H9 (cell line): ENCODE measurements at regions not wholly inside any gene's neighbourhood (a gene's known extent, or its start where the extent isn't known, plus 50 kb on each side); places are given as distances from the start of the nearest gene placed in this dataset.

Source experiments
- DNase-seq: peaks from one replicate; pipeline ENCODE4 v3.0.0-alpha.2; 2017
- H2AFZ ChIP-seq: one replicate; pipeline ENCODE4 v1.6.1; 2013; ENCODE audit warnings: mild to moderate bottlenecking, low read length, control low read depth, moderate library complexity
- H2AK5ac ChIP-seq: 2 replicates; pipeline ENCODE4 v1.6.1; 2013; ENCODE audit warnings: low read length, control low read depth, mixed read lengths; ENCODE audit not compliant: insufficient read length
- H2BK120ac ChIP-seq: one replicate; pipeline ENCODE4 v1.6.1; 2013; ENCODE audit warnings: low read depth, mild to moderate bottlenecking, low read length, control low read depth, inconsistent platforms; ENCODE audit not compliant: poor library complexity, severe bottlenecking
- H2BK12ac ChIP-seq: 2 replicates; pipeline ENCODE4 v1.6.1; 2013; ENCODE audit warnings: low read length, control low read depth, mixed read lengths, low read depth; ENCODE audit not compliant: insufficient read length
- H2BK15ac ChIP-seq: 2 replicates; pipeline ENCODE4 v1.6.1; 2013; ENCODE audit warnings: low read depth, low read length, control low read depth
- H2BK20ac ChIP-seq: one replicate; pipeline ENCODE4 v1.6.1; 2013; ENCODE audit warnings: low read depth, mild to moderate bottlenecking, low read length, control low read depth, inconsistent platforms; ENCODE audit not compliant: poor library complexity, severe bottlenecking
- H2BK5ac ChIP-seq: 2 replicates; pipeline ENCODE4 v1.6.1; 2013; ENCODE audit warnings: low read length, control low read depth, mixed read lengths; ENCODE audit not compliant: insufficient read length
- H3K14ac ChIP-seq: 2 replicates; pipeline ENCODE4 v1.6.1; 2013; ENCODE audit warnings: low read length, control low read depth; ENCODE audit not compliant: insufficient read depth
- H3K18ac ChIP-seq: 2 replicates; pipeline ENCODE4 v1.6.1; 2013; ENCODE audit warnings: low read depth, mild to moderate bottlenecking, mixed read lengths, low read length, control low read depth; ENCODE audit not compliant: insufficient read length
- H3K23ac ChIP-seq: 2 replicates; pipeline ENCODE4 v1.6.1; 2013; ENCODE audit warnings: low read length, control low read depth, mixed read lengths, low read depth; ENCODE audit not compliant: insufficient read length
- H3K23me2 ChIP-seq: 2 replicates; pipeline ENCODE4 v1.6.1; 2013; ENCODE audit warnings: low read depth, mild to moderate bottlenecking, mixed read lengths, low read length, control low read depth; ENCODE audit not compliant: insufficient read length, poor library complexity, severe bottlenecking
- H3K27ac ChIP-seq: 2 replicates; pipeline ENCODE4 v1.5.1; 2013; ENCODE audit warnings: low read length, control low read depth, mixed read lengths, low read depth; ENCODE audit not compliant: insufficient read length
- H3K27me3 ChIP-seq: 2 replicates; pipeline ENCODE4 v1.6.1; 2013; ENCODE audit warnings: low read length, control low read depth, inconsistent platforms; ENCODE audit not compliant: insufficient read depth
- H3K4ac ChIP-seq: 2 replicates; pipeline ENCODE4 v1.6.1; 2013; ENCODE audit warnings: low read depth, mild to moderate bottlenecking, control low read depth, inconsistent platforms, low read length, moderate library complexity
- H3K4me1 ChIP-seq: 2 replicates; pipeline ENCODE4 v1.6.1; 2013; ENCODE audit warnings: low read length, control low read depth, inconsistent platforms; ENCODE audit not compliant: insufficient read depth
- H3K4me2 ChIP-seq: 2 replicates; pipeline ENCODE4 v1.6.1; 2013; ENCODE audit warnings: low read length, control low read depth, mixed read lengths; ENCODE audit not compliant: insufficient read length, insufficient read depth
- H3K56ac ChIP-seq: 2 replicates; pipeline ENCODE4 v1.6.1; 2013; ENCODE audit warnings: low read depth, mild to moderate bottlenecking, mixed read lengths, low read length, control low read depth; ENCODE audit not compliant: insufficient read length
- H3K79me1 ChIP-seq: 2 replicates; pipeline ENCODE4 v1.6.1; 2013; ENCODE audit warnings: low read depth, mild to moderate bottlenecking, moderate library complexity, low read length, control low read depth, inconsistent platforms; ENCODE audit not compliant: insufficient read depth, poor library complexity, severe bottlenecking
- H3K79me2 ChIP-seq: 2 replicates; pipeline ENCODE4 v1.6.1; 2013; ENCODE audit warnings: low read length, control low read depth, inconsistent platforms; ENCODE audit not compliant: insufficient read depth
- H3K9ac ChIP-seq: 2 replicates; pipeline ENCODE4 v1.6.1; 2013; ENCODE audit warnings: low read length, control low read depth, mixed read lengths; ENCODE audit not compliant: insufficient read length; ENCODE audit errors: extremely low read depth
- H3K9me3 ChIP-seq: one replicate; pipeline ENCODE4 v1.6.1; 2013; ENCODE audit warnings: low read depth, low read length, inconsistent platforms; ENCODE audit not compliant: control insufficient read depth
- H3T11ph ChIP-seq: one replicate; pipeline ENCODE4 v1.6.1; 2013; ENCODE audit warnings: mild to moderate bottlenecking, low read length, control low read depth, inconsistent platforms
- H4K20me1 ChIP-seq: one replicate; pipeline ENCODE4 v1.6.1; 2013; ENCODE audit not compliant: control insufficient read depth, insufficient read length, insufficient read depth
- H4K5ac ChIP-seq: 2 replicates; pipeline ENCODE4 v1.6.1; 2013; ENCODE audit warnings: low read depth, mild to moderate bottlenecking, mixed read lengths, low read length, control low read depth; ENCODE audit not compliant: insufficient read length
- H4K8ac ChIP-seq: replicated peaks from 2 replicates; pipeline ENCODE4 v1.6.1; 2013; ENCODE audit warnings: low read length, control low read depth, mixed read lengths, low read depth; ENCODE audit not compliant: insufficient read length
- H4K91ac ChIP-seq: 2 replicates; pipeline ENCODE4 v1.6.1; 2013; ENCODE audit warnings: low read depth, mild to moderate bottlenecking, moderate library complexity, mixed read lengths, low read length, control low read depth; ENCODE audit not compliant: insufficient read length
- H3K27ac Mint-ChIP-seq, 3 experiments: 2 replicates in 2 of 3; 3 replicates in 1 of 3; pipeline ENCODE4 v1.8.0; 2020 to 2021; ENCODE audit warnings: mixed read lengths in 3 of 3, mild to moderate bottlenecking in 1 of 3, moderate library complexity in 1 of 3
- H3K27me3 Mint-ChIP-seq: 2 replicates; pipeline ENCODE4 v1.8.0; 2021; ENCODE audit warnings: low read depth, mild to moderate bottlenecking, moderate library complexity, mixed read lengths
- H3K36me3 Mint-ChIP-seq, 3 experiments: 2 replicates in 2 of 3; 3 replicates in 1 of 3; pipeline ENCODE4 v1.8.0; 2020 to 2021; ENCODE audit warnings: low read depth in 3 of 3, mixed read lengths in 3 of 3; ENCODE audit not compliant: insufficient read depth in 1 of 3
- H3K4me1 Mint-ChIP-seq, 2 experiments: 2 replicates each; pipeline ENCODE4 v1.8.0; 2020; ENCODE audit warnings: mixed read lengths in 2 of 2
- H3K4me3 Mint-ChIP-seq, 2 experiments: 2 replicates in 1 of 2; 3 replicates in 1 of 2; pipeline ENCODE4 v1.8.0; 2020 to 2021; ENCODE audit warnings: mild to moderate bottlenecking in 2 of 2, mixed read lengths in 2 of 2, moderate library complexity in 1 of 2
- H3K9me3 Mint-ChIP-seq, 2 experiments: 2 replicates in 1 of 2; 3 replicates in 1 of 2; pipeline ENCODE4 v1.8.0; 2020; ENCODE audit warnings: mild to moderate bottlenecking in 2 of 2, mixed read lengths in 2 of 2, moderate library complexity in 1 of 2
- WGBS: extraction: QIAGEN DNeasy Blood & Tissue Kit; methylation state at CpG from one replicate; pipeline ENCODE4 v1.1.7; 2013; ENCODE audit warnings: missing lambda C conversion rate, low lambda C conversion rate, mixed read lengths; ENCODE audit not compliant: insufficient read length; ENCODE audit errors: extremely low coverage; 5-methylcytosine and 5-hydroxymethylcytosine counted together
- TF ChIP-seq, protein P1 (sequence below): fragments of 200-600 bp; sonication (generic); conservative IDR thresholded peaks from 3 replicates; pipeline ENCODE4 v1.8.0; 2021; ENCODE audit warnings: antibody characterized with exemption, mild to moderate bottlenecking

DNA sequence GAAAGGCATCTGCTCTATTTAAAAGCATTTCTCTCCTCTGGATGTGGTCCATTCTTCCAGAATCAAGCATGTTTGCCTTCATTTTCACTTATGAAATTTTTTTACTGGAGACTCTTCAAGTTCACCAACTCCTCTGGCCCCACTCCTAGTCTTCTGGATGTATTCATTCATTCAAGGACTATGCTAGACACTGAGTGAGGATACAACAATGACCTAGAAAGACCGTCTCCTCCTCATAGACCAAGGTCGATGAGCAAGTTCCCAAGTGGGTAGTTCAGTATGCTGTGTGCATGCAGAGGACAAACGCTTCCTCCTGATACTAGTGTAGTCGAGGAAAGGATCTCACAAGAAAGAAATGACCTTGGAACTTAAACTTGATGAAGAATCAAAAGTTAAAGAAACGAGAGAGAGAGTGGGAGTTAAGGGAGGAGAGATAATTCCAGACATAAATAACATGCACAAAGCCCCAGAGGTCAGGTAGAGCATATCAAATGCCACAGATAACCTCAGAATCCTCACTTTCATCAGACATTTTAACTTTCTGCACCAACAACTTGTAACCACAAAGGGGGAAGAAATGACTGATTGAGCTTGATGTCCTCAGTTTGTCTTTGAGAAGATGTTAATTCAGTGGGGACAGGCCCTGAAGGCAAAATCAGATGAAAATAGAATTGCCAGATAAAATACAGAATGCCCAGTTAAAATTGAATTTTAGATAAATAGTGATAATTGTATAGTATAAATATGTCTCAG is 149.4 kb downstream of the IMPG2 start:
- no peak overlapping the region for H2BK120ac ChIP-seq
- no peak overlapping the region for H3K56ac ChIP-seq
- no peaks in the 10 kb centered on the region for H3K23me2 ChIP-seq
- H2BK5ac ChIP-seq, result no peak overlapping the region
- Mint-ChIP-seq H3K4me3 (no peak overlapping the region), H3K9me3 (peaks cover 2% of the 10 kb centered on the region in 2 experiments; a peak in 3 of 5 replicates), H3K27ac (no peak overlapping the region), H3K36me3 (no peaks in the 10 kb centered on the region), H3K27me3 (no peaks in the 10 kb centered on the region), H3K4me1 (no peaks in the 10 kb centered on the region)
- no peak overlapping the region for H4K91ac ChIP-seq
- H3K18ac ChIP-seq, result no peak overlapping the region
- no peak overlapping the region for H3K23ac ChIP-seq
- no peak overlapping the region for H4K5ac ChIP-seq
- no peak overlapping the region for H2AFZ ChIP-seq
- H2BK20ac ChIP-seq, result no peak overlapping the region
- H3K27me3 ChIP-seq, result no peaks in the 10 kb centered on the region
- H3K79me1 ChIP-seq, result no peaks in the 10 kb centered on the region
- no peak overlapping the region for H3K4me2 ChIP-seq
- no peaks in the 10 kb centered on the region for H3K79me2 ChIP-seq
- DNase-seq, result no peak
- H3K14ac ChIP-seq, result no peak overlapping the region
- H3K4me1 ChIP-seq, result no peaks in the 10 kb centered on the region
- H2BK12ac ChIP-seq, result no peak overlapping the region
- H3T11ph ChIP-seq, result no peak overlapping the region
- H4K8ac ChIP-seq, result no peak overlapping the region
- no peak overlapping the region for H3K9ac ChIP-seq
- H3K27ac ChIP-seq, result no peak overlapping the region
- no peaks in the 10 kb centered on the region for H4K20me1 ChIP-seq
- TF ChIP-seq, protein P1, sequence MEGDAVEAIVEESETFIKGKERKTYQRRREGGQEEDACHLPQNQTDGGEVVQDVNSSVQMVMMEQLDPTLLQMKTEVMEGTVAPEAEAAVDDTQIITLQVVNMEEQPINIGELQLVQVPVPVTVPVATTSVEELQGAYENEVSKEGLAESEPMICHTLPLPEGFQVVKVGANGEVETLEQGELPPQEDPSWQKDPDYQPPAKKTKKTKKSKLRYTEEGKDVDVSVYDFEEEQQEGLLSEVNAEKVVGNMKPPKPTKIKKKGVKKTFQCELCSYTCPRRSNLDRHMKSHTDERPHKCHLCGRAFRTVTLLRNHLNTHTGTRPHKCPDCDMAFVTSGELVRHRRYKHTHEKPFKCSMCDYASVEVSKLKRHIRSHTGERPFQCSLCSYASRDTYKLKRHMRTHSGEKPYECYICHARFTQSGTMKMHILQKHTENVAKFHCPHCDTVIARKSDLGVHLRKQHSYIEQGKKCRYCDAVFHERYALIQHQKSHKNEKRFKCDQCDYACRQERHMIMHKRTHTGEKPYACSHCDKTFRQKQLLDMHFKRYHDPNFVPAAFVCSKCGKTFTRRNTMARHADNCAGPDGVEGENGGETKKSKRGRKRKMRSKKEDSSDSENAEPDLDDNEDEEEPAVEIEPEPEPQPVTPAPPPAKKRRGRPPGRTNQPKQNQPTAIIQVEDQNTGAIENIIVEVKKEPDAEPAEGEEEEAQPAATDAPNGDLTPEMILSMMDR, result no peak
- WGBS, result no CpG with 5 or more reads among the region's 5 CpGs
- no peak overlapping the region for H2AK5ac ChIP-seq
- no peak overlapping the region for H3K4ac ChIP-seq
- no peaks in the 10 kb centered on the region for H3K9me3 ChIP-seq
- no peak overlapping the region for H2BK15ac ChIP-seq
